Astrocyte of the spinal cord (primary cell): ENCODE measurements at regions not wholly inside any gene's neighbourhood (a gene's known extent, or its start where the extent isn't known, plus 50 kb on each side); places are given as distances from the start of the nearest gene placed in this dataset.
A peak's percentile ranks its signal among the peaks of the same experiment; 100 is the strongest.

Source experiments
- DNase-seq: peaks from one replicate; pipeline ENCODE4 v3.0.0; 2011; ENCODE audit warnings: low read depth, low spot score
- H3K4me3 ChIP-seq: 2 replicates; pipeline ENCODE4 v1.5.1; 2011; ENCODE audit warnings: low read depth, mild to moderate bottlenecking, low read length, moderate library complexity
- CTCF ChIP-seq: IDR thresholded peaks from 2 replicates; pipeline ENCODE4 v1.5.1; 2012; ENCODE audit warnings: low read depth, mild to moderate bottlenecking, low read length, inconsistent platforms
- in situ Hi-C: cut with HindIII; loops from 2 replicates; pipeline ENCODE4 v1.10.0; 2017; ENCODE audit warnings: low sequenced_read_pairs

- H3K4me3 ChIP-seq = no peak overlapping the region
- in situ Hi-C loops = no loop called here
- TF ChIP-seq CTCF = no peak
- DNase-seq = no peak
Measured at GRCh38 chr4:116427666-116428065, 657.7 kb downstream of the TRAM1L1 start.

GRCh38 chr4:116413222-116413621, 672.2 kb downstream of the TRAM1L1 start:
- DNase-seq = no peak
- TF ChIP-seq CTCF = no peak
- no peak overlapping the region for H3K4me3 ChIP-seq
- in situ Hi-C loops = no loop called here

- no peak overlapping the region for H3K4me3 ChIP-seq
- in situ Hi-C loops = no loop called here
Measured at GRCh38 chr4:116401293-116401692, 684.1 kb downstream of the TRAM1L1 start.

DNA sequence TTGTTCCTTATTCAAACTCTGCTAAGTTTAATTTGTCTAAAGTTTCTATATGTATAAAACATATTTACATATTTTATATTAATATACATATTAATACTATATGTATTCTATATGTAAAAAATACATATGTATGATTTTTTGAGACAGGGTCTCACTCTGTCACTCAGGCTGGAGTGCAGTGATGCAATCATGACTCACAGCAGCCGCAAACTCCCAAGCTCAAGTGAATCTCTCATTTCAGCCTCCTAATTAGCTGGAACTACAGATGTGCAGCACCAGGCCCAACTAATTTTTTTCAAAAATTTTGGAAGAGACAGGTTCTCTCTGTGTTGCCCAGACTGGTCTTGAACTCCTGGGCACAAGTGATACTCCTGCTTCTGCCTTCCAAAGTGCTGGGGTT, 684.9 kb downstream of the TRAM1L1 start:
- H3K4me3 ChIP-seq = no peak overlapping the region
- no peak for TF ChIP-seq CTCF
- peak; percentile 12 for DNase-seq
- in situ Hi-C loops = no loop called here

More at GRCh38 chr4:116401293-116401692, 684.1 kb downstream of the TRAM1L1 start:
- no peak for TF ChIP-seq CTCF
- no peak for DNase-seq

DNA sequence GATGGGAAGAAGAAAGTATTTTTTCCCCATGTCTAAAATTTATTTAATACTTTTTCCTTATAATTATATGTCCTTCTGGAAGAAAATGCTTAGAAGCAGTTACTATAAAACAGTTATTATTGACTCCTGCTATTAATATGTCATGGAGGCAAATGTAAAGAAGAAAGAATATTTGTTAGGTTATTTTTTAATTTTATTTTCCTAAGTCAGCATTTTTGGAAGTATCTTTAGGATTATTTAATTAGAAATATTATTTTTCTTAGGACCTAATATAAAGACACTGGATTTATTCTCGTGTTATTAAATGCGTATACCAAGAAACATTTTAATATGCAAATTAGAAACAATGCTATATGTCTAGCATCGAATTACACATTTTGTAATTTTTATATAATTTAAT, 687.7 kb downstream of the TRAM1L1 start:
- TF ChIP-seq CTCF = no peak
- H3K4me3 ChIP-seq = no peak overlapping the region
- in situ Hi-C loops = no loop called here
- no peak for DNase-seq

- DNase-seq = no peak
- TF ChIP-seq CTCF = no peak
- in situ Hi-C loops = no loop called here
- no peak overlapping the region for H3K4me3 ChIP-seq
Measured at GRCh38 chr4:116397291-116397690, 688.1 kb downstream of the TRAM1L1 start.

- in situ Hi-C loops = no loop called here
- no peak overlapping the region for H3K4me3 ChIP-seq
- no peak for TF ChIP-seq CTCF
- DNase-seq = no peak
Measured at GRCh38 chr4:116395408-116395807, 690.0 kb downstream of the TRAM1L1 start.
